GM18858 (cell line): ENCODE measurements at regions not wholly inside any gene's neighbourhood (a gene's known extent, or its start where the extent isn't known, plus 50 kb on each side); places are given as distances from the start of the nearest gene placed in this dataset.

Experiments
- ATAC-seq: cut with Tn5 transposase; IDR thresholded peaks from one replicate; pipeline ENCODE4 v1.9.1; 2021; ENCODE audit not compliant: unreplicated experiment

DNA sequence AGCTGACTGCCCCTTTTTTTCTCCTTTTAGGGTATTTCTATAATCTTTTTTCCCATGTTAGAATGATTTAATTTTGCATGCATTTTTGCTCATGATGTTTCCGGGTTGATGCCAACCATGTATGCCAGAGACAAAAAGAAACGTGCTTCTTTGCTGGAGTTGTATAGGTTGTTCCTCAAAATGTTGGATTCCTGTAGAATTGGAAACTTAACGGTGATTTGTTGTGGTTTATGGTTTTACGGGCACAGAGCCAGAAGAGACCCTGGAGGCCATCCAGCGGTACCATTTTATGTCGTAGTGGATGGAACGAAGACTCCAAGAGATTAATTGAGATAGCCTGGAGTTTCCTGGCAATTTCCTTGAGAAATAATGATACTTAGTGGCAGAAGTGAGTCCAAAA lies 481.5 kb upstream of the RGMA start:
- no peak for ATAC-seq

DNA sequence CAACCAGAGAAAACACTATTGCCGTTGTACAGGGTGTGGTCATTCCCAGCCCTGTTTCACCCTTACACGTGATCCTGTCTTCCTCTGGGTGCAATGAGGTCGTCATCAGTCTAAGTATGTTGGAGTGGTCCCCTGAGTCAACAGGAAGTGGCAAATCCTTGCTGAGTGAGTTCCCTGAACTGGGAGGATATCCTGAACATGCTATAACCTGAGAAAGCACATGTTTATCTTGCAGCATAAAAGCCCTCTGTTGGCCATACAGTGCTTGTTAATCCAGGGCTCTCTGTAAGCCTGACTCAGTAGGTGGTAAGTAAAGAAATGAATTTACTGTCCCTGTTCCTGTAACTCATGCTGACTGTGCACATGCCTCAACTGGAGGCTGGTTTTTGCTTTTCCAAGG lies 477.8 kb upstream of the RGMA start:
- no peak for ATAC-seq

DNA sequence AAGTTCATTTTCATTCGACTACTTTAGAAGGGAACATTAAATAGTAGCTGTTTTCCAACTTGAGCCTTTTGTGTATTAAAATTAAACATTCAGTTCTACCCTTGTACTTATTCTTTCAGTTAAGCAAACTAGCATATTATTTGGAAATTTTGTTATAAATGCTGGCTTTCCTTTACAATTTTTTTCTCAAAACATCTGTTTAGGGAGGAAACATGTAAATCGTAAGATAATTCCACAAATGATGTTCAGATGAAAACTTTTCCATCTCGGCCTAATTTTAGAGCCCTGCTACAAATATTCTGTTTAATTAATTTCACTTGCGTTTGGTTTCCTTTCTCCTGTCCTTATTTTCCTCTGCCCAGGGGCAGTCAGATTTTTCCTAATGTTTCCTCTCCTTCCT lies 476.2 kb upstream of the RGMA start:
- ATAC-seq: no peak

GRCh38 chr15:93563218-93563617 lies 474.2 kb upstream of the RGMA start:
- no peak for ATAC-seq

- no peak for ATAC-seq
These were observed 473.5 kb upstream of the RGMA start for GRCh38 chr15:93562395-93563123.

GRCh38 chr15:93557696-93558095 lies 468.7 kb upstream of the RGMA start:
- ATAC-seq: no peak

- ATAC-seq: no peak
These were observed 464.3 kb upstream of the RGMA start for GRCh38 chr15:93553167-93553935.

DNA sequence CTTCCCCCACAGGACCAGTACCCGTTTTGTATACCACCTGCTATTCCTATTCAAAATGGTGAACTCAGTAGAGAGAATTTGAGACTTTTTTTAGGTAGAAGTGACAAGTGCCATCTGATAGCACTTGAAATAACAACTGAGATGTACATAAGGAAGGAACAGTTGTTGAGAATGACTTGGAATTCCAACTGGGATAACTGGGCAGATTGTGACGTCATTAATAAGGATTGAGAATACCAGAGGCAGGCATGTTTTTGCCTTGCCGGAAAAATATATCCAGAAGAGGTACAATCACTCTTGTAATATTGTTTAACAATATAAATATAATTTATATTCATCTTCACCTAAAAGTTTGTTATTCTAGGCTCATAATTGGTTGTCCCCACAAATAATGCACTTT lies 454.1 kb upstream of the RGMA start:
- ATAC-seq: no peak

- no peak for ATAC-seq
These were observed 438.5 kb upstream of the RGMA start for GRCh38 chr15:93527374-93528050.

- ATAC-seq: no peak
These were observed 435.4 kb upstream of the RGMA start for GRCh38 chr15:93524432-93524831.

- ATAC-seq: no peak
These were observed 434.5 kb upstream of the RGMA start for GRCh38 chr15:93523481-93523880.

DNA sequence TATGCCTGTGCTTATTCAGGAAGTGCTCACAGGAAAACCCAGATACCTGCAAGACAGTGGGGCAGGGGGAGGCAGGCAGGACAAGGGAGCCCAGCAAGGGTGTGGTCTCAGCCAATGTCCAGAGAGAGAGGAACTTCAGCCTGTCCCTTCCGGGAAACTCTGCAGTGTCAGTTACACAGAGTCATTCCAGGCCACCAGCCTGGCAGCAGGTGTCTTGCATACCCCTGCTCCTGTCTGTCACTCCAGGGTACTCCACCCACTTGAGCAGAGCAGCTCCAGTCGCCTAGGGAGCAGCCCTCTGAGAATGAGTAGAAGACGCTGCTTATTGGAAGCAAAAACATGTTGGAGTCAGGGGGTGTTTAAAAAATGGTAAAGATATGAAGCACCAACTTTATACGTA lies 431.2 kb upstream of the RGMA start:
- no peak for ATAC-seq

- no peak for ATAC-seq
These were observed 430.6 kb upstream of the RGMA start for GRCh38 chr15:93519599-93519998.

GRCh38 chr15:93517176-93517575 lies 428.2 kb upstream of the RGMA start:
- no peak for ATAC-seq

GRCh38 chr15:93515256-93516051 lies 426.4 kb upstream of the RGMA start:
- ATAC-seq: no peak

- no peak for ATAC-seq
These were observed 417.6 kb upstream of the RGMA start for GRCh38 chr15:93506646-93507045.

- no peak for ATAC-seq
These were observed 416.5 kb upstream of the RGMA start for GRCh38 chr15:93505506-93505905.

GRCh38 chr15:93501946-93502345 lies 412.9 kb upstream of the RGMA start:
- ATAC-seq: no peak

GRCh38 chr15:93500155-93500554 lies 411.1 kb upstream of the RGMA start:
- no peak for ATAC-seq

DNA sequence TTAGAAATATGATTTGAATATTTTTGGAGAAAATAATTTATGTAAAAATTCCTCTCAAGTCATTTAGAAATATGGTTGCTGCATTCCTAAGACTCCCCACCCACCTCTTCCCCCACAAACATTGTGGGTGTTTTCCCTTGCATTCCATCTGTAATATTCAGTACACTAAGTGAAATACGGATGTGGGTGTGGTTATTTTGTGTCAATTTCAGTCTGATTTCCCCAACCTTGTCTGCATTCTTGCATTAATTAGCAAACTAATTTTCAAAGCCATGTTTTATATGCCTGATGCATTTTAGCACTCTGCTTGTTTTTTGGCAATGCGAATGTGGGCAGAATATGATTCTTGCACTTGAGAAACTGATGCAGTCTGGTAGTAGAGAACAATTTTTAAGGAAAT lies 408.3 kb upstream of the RGMA start:
- no peak for ATAC-seq

GRCh38 chr15:93496888-93497287 lies 407.9 kb upstream of the RGMA start:
- ATAC-seq: no peak
